ENCODE measurements at regions not wholly inside any gene's neighbourhood (a gene's known extent, or its start where the extent isn't known, plus 50 kb on each side); places are given as distances from the start of the nearest gene placed in this dataset.
"Not testable (repeated sequence)": the region's sequence is repeated elsewhere in the genome, so short reads cannot be mapped to it uniquely, and the experiment has no call there.

DNA sequence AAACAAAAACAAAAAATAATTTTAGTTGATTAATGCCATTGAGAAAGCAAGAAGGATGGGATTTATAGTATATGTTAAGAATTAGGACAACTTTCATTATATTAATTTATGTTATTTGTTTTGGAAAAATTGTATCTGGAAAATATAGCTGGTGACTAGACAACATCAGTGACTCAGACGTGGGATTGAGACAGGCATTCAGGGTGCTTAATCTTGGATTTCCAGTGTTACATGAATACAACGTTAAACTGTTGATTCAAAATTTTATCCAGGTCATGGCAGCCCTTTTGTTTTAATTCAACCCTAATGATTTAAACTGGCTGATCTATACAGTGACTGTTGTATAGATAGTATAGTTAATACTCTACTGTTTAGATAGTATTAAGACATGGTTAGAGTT is 827.1 kb upstream of the B3GALT2 start:
- DNase-seq (ENCODE audit: low read depth): no peak

DNA sequence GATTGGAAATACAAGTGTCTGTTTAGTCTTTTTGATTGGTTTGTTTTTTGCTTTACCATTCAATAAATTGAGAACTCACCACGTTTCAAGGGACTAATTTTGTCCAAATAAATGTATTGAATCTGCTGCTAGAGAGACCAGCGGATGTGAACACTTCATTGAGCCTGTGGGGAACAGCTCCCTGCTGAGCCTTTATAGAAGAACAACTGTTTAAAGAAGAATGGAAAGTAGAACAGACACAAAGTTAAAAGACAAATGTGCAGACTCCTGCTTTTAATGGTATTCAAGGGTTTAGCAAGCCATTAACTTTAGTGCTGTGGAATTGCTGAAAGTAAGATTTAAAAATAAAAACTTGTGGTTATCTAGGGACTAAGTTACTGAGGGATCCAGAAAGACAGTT is 817.7 kb upstream of the B3GALT2 start:
- no peak for DNase-seq (ENCODE audit: low read depth)

DNA sequence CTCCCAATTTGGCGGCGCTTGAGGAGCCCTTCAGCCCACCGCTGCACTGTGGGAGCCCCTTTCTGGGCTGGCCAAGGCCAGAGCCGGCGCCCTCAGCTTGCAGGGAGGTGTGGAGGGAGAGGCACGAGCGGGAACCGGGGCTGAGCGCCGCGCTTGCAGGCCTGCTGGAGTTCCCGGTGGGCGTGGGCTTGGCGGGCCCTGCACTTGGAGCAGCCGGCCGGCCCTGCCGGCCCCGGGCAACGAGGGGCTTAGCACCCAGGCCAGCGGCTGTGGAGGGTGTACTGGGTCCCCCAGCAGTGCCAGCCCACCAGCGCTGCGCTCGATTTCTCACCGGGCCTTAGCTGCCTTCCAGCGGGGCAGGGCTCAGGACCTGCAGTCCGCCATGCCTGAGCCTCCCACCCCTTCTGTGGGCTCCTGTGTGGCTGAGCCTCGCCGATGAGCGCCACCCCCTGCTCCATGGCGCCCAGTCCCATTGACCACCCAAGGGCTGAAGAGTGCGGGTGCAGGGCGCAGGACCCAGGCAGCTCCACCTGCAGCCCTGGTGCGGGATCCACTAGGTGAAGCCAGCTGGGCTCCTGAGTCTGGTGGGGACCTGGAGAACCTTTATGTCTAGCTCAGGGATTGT is 815.4 kb upstream of the B3GALT2 start:
- not testable (repeated sequence) for DNase-seq (ENCODE audit: low read depth)

GRCh38 chr1:193988885-193989284 is 802.5 kb upstream of the B3GALT2 start:
- no peak for DNase-seq (ENCODE audit: low read depth)

- DNase-seq (ENCODE audit: low read depth): no peak
These were observed 792.8 kb upstream of the B3GALT2 start for GRCh38 chr1:193979219-193979618.

- no peak for DNase-seq (ENCODE audit: low read depth)
These were observed 787.9 kb upstream of the B3GALT2 start for GRCh38 chr1:193974286-193974798.

DNA sequence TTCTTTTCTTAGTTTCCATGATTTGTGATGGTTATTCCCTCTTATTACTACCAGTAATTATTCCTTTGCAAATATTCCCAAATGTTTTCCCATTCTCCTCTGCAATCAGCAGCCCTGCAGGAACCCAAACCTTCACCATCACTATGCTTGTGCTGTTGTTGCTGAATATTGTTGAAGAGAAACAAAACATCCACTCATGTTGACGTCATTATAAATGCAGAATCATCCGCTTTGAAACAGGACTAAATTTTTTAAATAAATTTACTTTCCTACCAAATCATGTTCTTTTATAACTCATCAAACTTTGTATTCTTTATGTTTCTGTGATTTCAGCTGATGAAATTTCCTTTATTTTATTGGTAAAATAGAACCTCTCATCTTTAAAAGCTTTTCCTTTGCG is 787.0 kb upstream of the B3GALT2 start:
- no peak for DNase-seq (ENCODE audit: low read depth)

GRCh38 chr1:193971595-193971994 is 785.2 kb upstream of the B3GALT2 start:
- DNase-seq (ENCODE audit: low read depth): peak; percentile 54

DNA sequence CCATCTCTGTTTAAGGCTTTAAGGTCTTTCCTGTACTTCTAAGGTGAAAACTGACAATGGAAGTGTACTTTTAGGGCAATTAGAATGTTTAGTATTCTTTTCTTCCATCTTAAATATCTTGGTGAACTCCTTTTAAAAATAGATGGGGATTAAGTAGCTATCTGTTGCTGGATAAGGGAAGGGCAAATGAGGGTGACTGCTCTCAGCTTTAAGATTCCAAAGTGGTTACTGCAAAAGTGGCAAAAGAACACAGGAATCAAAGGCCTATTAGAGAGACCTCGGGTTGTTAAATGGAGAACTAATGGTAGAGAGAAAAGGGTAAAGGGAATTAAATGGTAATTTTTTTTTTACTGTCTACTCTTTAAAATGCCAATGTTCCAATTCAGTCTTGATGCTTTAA is 774.1 kb upstream of the B3GALT2 start:
- DNase-seq (ENCODE audit: low read depth): no peak

- no peak for DNase-seq (ENCODE audit: low read depth)
These were observed 773.6 kb upstream of the B3GALT2 start for GRCh38 chr1:193960040-193960439.

DNA sequence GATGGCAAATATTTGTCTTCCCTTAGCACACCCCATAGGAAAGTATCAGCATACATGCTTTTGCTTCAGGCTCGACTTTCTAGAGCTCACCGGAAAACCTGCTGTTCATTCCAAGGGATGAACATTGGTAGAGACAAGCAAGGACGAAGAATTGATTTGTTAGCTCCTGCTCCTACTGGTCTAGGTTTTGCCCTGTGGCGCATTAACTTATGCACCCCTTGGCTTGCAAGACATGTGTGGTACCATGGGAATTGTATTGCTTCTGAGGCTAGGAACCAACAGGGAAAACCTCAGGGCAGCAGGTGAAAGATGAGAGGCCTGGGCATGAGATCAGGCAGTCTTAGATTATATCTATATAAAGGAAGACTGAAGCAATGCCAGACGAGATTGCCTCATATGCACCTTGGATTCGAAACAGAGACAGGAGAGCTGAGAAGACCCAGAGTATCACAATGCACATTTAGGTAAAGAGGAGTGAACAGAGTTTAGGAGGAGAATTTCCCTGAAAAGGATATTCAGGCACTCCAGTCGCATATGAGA is 771.2 kb upstream of the B3GALT2 start:
- DNase-seq (ENCODE audit: low read depth): no peak

DNA sequence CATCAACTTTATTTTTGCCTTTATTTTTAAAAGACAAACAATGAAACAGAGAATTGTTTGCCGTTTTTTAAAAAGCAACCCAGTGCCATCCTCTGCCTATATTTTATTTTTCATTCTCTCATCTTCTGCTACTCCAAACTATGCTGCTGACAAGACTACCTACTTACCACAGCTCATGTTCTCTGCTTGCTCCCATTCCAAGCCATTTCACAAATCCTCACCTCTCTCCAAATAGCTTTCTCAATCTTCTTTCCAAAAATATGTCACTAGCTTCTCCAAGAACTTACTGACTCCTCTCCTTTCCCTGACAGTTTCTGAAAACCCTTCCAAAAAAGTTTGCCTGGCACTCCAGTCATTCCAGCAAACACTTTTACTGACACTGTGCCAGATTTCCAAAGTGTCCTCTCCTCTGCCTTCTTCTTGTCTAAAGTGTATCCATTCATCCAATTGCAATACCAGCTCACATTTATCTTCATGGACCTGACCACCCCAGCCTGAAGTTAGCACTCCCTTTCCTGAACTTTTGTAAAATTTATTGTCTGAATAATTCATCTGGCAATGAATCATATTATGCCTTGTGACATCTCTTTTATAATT is 766.5 kb upstream of the B3GALT2 start:
- no peak for DNase-seq (ENCODE audit: low read depth)

DNA sequence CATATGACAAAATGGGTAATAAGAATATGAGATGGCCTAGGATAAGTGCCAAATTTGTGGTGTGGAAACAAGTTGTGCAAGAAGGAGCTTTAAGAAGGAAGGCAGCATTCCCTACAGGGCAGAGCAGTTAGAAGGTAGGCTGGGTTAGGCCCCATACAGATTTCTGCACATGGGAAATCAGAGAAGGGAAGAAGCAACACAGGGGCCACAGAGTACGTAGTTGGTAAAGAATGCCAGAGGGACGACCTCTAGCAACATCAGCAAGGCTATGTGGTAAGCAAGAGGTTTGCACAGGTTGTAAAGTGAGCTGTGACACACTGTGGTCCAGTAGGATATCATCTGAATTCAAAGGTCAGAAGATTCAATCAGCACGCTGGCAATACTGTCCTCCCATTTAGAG is 765.6 kb upstream of the B3GALT2 start:
- no peak for DNase-seq (ENCODE audit: low read depth)

GRCh38 chr1:193944454-193944853 is 758.0 kb upstream of the B3GALT2 start:
- DNase-seq (ENCODE audit: low read depth): no peak

GRCh38 chr1:193940176-193940575 is 753.8 kb upstream of the B3GALT2 start:
- DNase-seq (ENCODE audit: low read depth): no peak

GRCh38 chr1:193939585-193939984 is 753.2 kb upstream of the B3GALT2 start:
- DNase-seq (ENCODE audit: low read depth): no peak

DNA sequence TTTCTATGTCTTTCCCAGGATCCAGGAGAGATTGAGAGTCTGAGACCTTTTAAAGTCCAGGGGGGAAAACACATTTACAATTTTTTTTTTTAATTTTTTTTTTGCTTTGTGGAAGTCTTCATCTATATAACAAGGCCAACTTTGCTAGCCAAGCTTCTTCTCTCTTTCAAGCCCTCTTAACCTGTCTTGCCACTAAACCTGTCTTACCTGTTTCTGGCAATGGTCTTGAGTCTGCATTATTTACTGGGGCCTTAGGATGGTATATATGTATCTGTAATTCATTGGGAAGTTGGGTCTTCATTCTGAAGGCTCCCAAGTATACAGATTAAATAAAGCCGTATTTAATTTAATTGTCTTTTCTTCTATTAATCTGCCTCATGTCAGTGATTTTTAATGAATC is 750.9 kb upstream of the B3GALT2 start:
- DNase-seq (ENCODE audit: low read depth): no peak

- no peak for DNase-seq (ENCODE audit: low read depth)
These were observed 746.6 kb upstream of the B3GALT2 start for GRCh38 chr1:193932979-193933378.

DNA sequence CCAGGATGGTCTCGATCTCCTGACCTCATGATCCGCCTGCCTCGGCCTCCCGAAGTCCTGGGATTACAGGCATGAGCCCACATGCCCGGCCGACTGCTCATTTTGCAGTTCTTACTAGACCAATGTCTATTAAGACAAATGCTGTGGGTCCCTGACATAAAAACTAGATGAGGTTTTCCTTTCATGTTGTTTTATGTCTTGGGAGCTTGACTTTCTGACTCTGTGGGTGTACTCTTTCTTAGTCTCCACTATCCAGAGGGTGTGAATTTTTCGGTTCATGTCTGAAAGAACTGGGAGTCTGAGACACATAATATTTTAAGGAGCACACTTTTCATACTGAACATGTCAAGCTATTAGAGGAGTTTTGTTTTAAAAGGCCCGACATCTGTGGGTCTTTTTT is 744.9 kb upstream of the B3GALT2 start:
- no peak for DNase-seq (ENCODE audit: low read depth)

- no peak for DNase-seq (ENCODE audit: low read depth)
These were observed 743.1 kb upstream of the B3GALT2 start for GRCh38 chr1:193929374-193930033.

- no peak for DNase-seq (ENCODE audit: low read depth)
These were observed 741.1 kb upstream of the B3GALT2 start for GRCh38 chr1:193927550-193927949.

DNA sequence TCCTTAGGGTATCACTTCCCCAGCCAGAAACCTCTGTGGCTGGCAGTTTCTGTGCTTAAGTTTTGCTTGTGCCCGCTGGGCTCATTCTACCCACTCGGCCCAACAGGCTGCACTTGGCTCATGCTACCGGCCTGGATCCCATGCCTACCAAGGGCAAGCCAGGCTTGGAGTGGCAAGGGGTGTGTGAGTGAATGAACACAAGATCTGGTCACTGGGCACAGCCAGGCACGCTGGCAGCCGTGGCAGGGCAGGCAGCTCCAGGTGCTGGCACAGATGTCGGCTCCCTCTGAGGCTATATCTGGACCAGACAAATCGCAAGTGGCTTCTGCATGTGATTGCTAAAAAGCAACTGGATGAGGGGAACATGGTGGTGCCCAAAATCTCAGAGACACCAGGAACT is 740.5 kb upstream of the B3GALT2 start:
- DNase-seq (ENCODE audit: low read depth): no peak

DNA sequence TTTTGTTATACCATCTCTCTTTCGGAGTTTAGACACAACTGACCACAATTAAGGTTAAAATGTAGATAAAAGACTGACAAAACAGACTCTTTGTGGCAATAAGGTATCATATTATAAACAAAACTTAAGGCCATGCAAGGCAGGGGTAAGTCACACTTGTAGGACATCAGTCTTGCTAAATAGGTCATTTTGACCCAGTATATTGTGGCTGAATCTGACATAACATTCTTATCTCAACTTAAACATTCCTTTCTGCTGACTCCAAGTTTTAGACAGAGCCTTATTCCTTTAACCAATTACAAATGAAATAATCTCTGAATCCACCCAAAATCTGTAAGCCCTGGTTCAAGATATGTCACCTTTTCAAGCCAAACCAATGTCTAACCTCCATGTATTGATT is 733.4 kb upstream of the B3GALT2 start:
- peak; percentile 23 for DNase-seq (ENCODE audit: low read depth)

All from HS-27A (cell line).